Inflammatory macrophage (primary cell): ENCODE measurements at regions not wholly inside any gene's neighbourhood (a gene's known extent, or its start where the extent isn't known, plus 50 kb on each side); places are given as distances from the start of the nearest gene placed in this dataset.
A peak's percentile ranks its signal among the peaks of the same experiment; 100 is the strongest.
"Not testable (repeated sequence)": the region's sequence is repeated elsewhere in the genome, so short reads cannot be mapped to it uniquely, and the experiment has no call there.

Source experiments
- DNase-seq, 2 donors: peaks; one replicate each; pipeline ENCODE4 v3.0.0-alpha.2; 2020 to 2022

GRCh38 chr3:130569461-130570365, 52.7 kb downstream of the COL6A6 start:
- no peak for DNase-seq

- no peak for DNase-seq
Measured at GRCh38 chr3:130572769-130573168, 55.8 kb downstream of the COL6A6 start.

DNA sequence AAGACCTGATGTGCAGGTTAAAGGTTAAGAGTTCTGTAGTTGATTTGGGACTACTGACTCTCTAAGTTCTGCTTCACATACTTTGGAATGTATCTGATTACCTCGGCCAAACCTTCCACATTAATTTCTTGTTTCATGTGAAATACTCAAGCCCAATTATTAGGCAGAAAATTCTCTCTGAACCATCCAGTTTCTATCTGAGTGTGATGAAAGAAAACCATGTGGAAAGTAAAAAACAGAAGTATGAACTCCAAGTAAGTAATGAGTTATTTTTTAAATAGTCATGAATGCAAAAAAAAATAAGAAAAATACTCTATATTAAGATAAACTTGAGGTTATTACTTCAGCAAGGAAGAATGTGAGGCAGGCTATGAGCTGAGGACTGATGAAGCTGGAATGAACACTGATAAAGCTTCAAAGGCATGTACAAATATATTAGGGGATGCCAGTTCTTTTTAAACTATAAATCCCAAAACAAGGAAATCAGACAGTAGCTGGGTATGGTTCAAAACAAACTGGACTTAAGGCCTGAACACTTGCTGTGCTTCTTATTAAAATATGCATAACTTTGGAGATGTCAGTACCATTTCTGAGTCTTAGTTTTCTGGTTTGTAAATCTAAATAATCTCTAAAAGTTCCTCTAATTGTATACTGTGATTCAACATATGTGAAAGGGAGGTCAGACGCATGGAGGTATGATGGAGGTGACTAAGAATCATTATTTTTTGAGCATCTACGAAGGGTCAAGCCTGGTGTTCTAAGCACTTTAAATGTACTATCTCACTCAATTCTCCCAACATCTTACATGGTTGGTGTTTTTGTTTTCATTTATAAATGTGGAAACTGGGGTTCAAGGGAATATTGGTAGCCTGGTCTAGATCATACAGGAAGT, 59.6 kb downstream of the COL6A6 start:
- DNase-seq = no peak

DNA sequence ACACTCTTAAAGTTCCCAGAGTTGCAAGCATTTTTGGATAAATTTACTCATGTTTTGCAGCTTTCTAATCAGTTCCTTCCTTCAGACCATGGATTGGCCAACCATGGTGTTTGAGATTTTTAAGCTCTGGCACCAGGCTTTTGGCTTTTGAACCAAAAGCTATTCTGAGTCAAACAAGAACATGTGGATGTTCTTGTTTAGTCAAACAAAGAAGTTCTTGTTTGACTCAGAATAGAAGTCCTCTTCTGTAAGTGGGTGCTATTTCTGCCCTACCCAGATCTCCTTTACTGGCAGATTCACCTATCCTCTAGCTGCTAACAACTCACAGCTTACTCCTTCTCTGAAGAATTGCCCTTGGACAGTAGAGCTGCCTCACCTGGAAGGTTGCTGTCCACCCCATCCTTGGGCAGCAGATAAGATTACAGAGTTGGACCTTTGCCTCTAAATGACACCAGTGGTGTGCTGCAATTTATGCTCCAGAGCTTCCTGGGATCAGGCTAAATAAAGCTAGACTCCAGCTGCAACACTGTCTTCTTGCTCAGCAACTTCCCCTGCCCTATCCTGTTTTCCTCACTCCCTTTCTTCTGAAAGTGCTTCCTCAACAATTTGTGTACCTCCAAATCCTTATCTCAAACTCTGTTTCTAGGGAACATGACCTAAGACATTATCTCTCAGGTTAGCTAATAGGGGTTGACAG, 65.6 kb downstream of the COL6A6 start:
- no peak for DNase-seq

DNA sequence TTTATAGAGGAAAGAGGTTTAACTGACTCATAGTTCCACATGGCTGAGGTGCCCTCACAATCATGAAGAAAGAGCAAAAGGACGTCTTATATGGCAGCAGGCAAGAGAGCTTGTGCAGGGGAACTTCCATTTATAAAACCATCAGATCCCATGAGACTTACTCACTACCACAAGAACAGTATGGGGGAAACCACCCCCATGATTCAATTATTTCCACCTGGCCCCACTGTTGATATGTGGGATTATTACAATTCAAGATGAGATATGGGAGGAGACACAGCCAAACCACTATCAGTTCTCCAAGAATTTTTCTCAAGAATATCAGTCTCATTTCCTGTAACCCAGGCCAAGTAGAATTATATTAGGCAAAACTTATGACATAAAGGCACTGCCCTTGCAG, 77.8 kb downstream of the COL6A6 start:
- not testable (repeated sequence) for DNase-seq

DNA sequence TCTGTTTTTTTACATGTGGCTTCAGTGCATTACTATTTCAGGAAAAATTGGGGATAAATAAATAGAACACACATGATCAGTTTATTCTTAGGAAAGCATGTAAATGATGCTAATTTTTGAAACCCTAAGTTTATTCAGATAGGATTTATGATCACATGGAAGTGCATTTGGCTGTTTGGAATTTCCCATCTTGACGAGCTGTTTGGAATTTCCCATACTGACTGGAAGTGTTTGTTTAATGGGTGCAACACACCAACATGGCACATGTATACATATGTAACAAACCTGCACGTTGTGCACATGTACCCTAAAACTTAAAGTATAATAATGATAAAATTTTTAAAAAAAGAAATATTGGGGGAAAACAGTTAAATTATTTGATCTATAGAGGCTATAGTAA, 79.5 kb downstream of the COL6A6 start:
- no peak for DNase-seq

GRCh38 chr3:130601442-130601971, 84.5 kb downstream of the COL6A6 start:
- DNase-seq = no peak

DNA sequence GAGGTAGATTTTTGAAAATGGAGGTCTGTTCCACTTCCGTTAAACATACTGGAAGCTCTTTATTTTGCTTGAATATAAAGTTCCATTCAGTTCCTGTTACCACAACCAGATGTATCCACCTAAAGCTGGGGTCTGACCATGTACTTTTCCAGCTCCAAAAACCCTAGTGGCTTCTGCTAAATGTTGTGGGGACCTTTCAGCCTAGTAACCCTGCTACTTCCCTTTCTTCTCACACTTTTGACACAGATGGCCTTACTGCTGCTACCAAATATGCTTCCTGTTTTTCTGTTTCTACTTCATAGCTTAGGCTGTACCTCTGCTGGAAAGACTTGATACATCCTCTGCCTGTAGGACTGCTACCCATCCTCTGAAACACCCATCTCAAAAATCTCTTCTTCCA, 87.8 kb downstream of the COL6A6 start:
- peak in 1 of 2 donors; percentile 0 for DNase-seq

GRCh38 chr3:130606336-130606735, 89.4 kb downstream of the COL6A6 start:
- DNase-seq = no peak

DNA sequence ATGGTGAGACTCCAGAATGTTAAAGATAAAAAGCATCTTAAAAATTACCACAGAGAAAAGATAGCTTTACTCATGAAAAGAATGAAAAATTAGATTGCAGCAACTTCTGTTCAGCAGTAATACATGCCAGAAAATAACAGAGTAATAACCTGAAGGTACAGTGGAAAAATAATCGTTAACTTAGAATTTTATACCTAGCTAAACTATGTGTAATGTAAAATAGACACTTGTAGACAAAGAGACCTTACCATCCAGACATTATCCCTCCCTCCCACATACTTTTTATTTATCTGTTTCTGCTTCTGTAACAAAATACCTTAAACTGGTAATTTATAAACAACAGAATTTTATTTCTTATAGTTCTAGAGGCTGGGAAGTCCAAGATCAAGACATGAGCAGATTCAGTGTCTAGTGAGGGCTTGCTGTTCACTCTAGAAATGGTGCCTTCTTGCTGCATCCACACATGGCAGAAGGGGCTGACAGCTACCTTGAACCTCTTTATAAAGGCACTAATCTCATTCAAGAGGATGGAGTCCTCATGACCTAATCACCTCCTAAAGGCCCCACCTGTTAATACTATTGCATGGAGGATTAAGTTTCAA, 90.7 kb downstream of the COL6A6 start:
- no peak for DNase-seq

GRCh38 chr3:130609166-130609979, 92.4 kb downstream of the COL6A6 start:
- DNase-seq = no peak

DNA sequence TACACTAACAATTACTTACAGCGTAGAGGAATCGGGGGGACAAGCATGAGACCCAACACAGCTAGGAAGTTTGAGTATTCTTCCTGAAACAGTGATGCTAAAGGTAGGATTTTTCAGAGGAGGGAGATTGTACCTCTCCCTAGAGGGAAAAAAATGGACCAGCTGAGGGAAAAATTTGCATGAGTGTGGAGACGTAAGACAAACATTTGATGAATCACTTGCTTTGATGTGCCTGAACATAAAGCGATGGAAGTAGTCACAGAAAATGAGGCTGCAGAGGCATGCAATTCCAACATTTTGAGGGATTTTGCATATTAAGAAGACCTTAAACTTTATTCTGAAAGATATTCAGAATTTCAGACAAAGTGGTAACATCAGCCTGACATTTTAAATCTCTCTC, 102.2 kb downstream of the COL6A6 start:
- DNase-seq = no peak

DNA sequence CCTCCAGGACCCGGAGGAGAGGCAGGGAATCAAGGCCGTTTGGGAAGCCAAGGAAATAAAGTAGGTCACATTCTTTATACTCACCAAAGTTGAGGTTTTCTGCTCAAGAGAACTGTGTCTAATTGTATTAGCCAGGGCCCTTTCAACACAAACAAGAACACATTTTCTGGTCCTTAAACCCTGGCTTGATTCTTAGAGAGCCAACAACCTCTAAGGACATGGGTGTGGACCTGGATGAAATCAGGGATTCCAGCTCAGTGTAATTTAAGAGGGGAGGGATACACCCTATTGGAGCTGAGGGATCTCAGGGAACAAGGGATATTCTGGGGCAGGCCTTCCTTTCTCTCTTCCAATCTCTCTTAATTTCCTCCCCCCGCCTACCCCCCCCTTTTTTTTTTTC, 104.8 kb downstream of the COL6A6 start:
- DNase-seq = no peak

DNA sequence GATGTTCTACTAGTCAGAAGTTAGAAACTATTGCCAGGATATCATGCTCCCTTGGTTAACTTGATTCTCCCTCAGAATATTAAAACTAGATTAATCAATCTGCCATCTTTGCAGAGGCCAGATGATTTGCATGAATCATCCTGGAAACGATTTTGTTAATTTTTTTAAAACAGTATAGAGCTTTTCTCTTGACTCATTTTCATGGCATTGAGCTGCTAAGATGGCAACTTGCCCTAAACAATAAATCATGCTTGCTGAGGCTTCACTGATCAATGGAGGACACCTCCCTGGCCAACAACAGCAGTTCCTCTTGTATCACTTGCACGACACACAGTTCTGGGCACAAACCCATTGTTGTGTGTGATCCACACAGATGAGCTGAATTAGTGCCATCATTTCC, 109.1 kb downstream of the COL6A6 start:
- DNase-seq = no peak

DNA sequence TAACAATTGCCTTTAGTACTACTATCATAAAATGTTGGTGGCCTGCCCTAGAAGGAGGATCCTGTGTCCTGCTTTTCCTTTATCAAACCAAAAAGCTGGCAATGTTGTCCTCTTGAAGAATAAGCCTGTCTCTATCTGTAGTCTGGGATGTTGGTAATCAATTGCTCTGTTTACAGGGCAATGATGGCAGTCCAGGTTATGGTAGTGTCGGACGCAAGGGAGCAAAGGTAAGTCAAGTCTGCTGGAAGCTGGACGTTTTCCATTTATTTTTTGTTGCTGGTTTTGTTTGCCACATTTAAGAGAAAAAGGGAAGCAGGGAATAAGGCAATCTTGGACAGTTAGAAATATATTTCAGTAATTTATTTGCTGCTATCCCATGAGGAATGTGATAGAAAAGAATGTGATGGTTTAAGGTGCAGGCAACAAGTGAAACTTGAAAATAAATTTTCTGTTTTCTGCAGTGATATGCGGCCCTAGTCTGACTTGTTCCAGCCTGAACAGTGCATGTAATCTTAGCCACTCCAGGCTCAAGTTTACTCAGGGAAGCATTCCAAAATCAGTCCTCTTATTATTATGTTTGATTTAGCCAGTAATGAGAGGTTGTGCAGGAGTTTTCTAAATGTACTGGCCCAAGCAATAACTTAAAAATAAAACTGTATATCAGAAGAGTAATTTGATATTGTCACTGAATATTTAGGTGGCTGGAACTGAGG, 110.3 kb downstream of the COL6A6 start:
- no peak for DNase-seq

GRCh38 chr3:130627882-130628281, 110.9 kb downstream of the COL6A6 start:
- no peak for DNase-seq
